Caco-2 (cell line): ENCODE measurements at regions not wholly inside any gene's neighbourhood (a gene's known extent, or its start where the extent isn't known, plus 50 kb on each side); places are given as distances from the start of the nearest gene placed in this dataset.

ENCODE experiments used
- BruUV-seq: library from RNA; stranded (reverse); fragments of 400-500 nt; replicated peaks from 2 replicates; lab custom pipeline; 2021; lab: Mats Ljungman, UMichigan
- CTCF ChIA-PET: fragments of 300-600 bp; sonication (Branson Sonifier 250); formaldehyde crosslinking; loops from one replicate; lab custom pipeline; 2022; ENCODE audit warnings: antibody characterized with exemption; lab: Charles Lee
- POLR2A ChIA-PET: fragments of 300-600 bp; sonication (Branson Sonifier 250); formaldehyde crosslinking; loops from one replicate; lab custom pipeline; 2022; ENCODE audit warnings: antibody characterized with exemption; lab: Charles Lee
- DNase-seq, 2 experiments: peaks; one replicate each; pipeline versions ENCODE4 v3.0.0 to v3.0.0-alpha.2; 2020 to 2022
- H3K27me3 ChIP-seq: replicated peaks from 2 replicates; pipeline ENCODE4 v1.6.0; 2011; ENCODE audit warnings: low read length; ENCODE audit not compliant: control insufficient read depth, insufficient read depth
- H3K36me3 ChIP-seq: 2 replicates; pipeline ENCODE4 v1.5.1; 2011; ENCODE audit warnings: low read length; ENCODE audit not compliant: control insufficient read depth, insufficient read depth
- H3K4me1 ChIP-seq: fragments of 250-450 bp; sonication (Bioruptor Pico); 2 replicates; pipeline ENCODE4 v1.5.1; 2020; ENCODE audit warnings: mild to moderate bottlenecking
- H3K4me3 ChIP-seq: 2 replicates; pipeline ENCODE4 v1.5.1; 2011; ENCODE audit warnings: low read depth, mild to moderate bottlenecking, control low read depth, low read length
- H3K9me3 ChIP-seq: fragments of 250-450 bp; sonication (Bioruptor Pico); 2 replicates; pipeline ENCODE4 v1.5.1; 2020; ENCODE audit warnings: mild to moderate bottlenecking, moderate library complexity
- H3K27ac Mint-ChIP-seq: one replicate; pipeline ENCODE4 v1.8.0; 2022; ENCODE audit warnings: mixed read lengths; ENCODE audit not compliant: unreplicated experiment
- H3K27me3 Mint-ChIP-seq: one replicate; pipeline ENCODE4 v1.8.0; 2022; ENCODE audit warnings: mixed read lengths; ENCODE audit not compliant: insufficient read depth, unreplicated experiment
- H3K36me3 Mint-ChIP-seq: one replicate; pipeline ENCODE4 v1.8.0; 2022; ENCODE audit warnings: mild to moderate bottlenecking, mixed read lengths; ENCODE audit not compliant: insufficient read depth, unreplicated experiment
- H3K4me1 Mint-ChIP-seq: one replicate; pipeline ENCODE4 v1.8.0; 2022; ENCODE audit warnings: low read depth, mixed read lengths; ENCODE audit not compliant: unreplicated experiment
- H3K4me3 Mint-ChIP-seq: one replicate; pipeline ENCODE4 v1.8.0; 2022; ENCODE audit warnings: mild to moderate bottlenecking, moderate library complexity, mixed read lengths; ENCODE audit not compliant: unreplicated experiment
- H3K9me3 Mint-ChIP-seq: one replicate; pipeline ENCODE4 v1.8.0; 2022; ENCODE audit warnings: mixed read lengths; ENCODE audit not compliant: unreplicated experiment
- intact Hi-C: fragments of 100-400 bp; cut with micrococcal nuclease; formaldehyde crosslinking; loops from one replicate; pipeline ENCODE4 v1.10.0; 2022; ENCODE audit not compliant: unreplicated experiment
- TF ChIP-seq, protein P1 (sequence below), 2 experiments: fragments of 200-600 bp in 1 of 2; IDR thresholded peaks; 1 replicate in 1 of 2; 2 replicates in 1 of 2; pipeline versions ENCODE4 v1.5.1 to v1.8.0; 2011 to 2022; ENCODE audit warnings: antibody characterized with exemption in 1 of 2, control low read depth in 1 of 2, inconsistent platforms in 1 of 2, low read depth in 1 of 2, low read length in 1 of 2, mild to moderate bottlenecking in 1 of 2, moderate library complexity in 1 of 2; ENCODE audit not compliant: insufficient read depth in 1 of 2, severe bottlenecking in 1 of 2, unreplicated experiment in 1 of 2

DNA sequence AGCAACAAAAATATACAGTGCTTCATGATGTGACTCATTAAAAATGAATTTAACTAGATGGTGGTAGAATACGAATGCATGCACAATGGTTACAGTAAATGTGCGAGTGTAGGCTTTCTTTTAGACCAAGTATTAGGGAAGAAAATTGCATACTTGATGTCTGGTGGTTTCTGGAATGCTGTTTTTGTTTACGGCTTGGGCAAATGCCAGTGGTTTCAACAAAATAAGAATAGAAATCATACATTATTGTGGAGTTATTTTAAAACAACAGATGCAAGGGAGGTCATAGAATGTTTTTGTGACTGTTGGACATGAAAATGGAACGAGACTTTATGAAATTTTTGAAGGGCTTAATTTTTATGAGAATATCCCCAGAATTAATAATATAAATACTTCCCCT lies 580.9 kb downstream of the PLCL1 start:
- H3K27ac Mint-ChIP-seq, result no peak overlapping the region
- H3K4me3 Mint-ChIP-seq, result no peak overlapping the region
- CTCF ChIA-PET, result no interaction called here
- DNase-seq, result no peak
- TF ChIP-seq, protein P1, sequence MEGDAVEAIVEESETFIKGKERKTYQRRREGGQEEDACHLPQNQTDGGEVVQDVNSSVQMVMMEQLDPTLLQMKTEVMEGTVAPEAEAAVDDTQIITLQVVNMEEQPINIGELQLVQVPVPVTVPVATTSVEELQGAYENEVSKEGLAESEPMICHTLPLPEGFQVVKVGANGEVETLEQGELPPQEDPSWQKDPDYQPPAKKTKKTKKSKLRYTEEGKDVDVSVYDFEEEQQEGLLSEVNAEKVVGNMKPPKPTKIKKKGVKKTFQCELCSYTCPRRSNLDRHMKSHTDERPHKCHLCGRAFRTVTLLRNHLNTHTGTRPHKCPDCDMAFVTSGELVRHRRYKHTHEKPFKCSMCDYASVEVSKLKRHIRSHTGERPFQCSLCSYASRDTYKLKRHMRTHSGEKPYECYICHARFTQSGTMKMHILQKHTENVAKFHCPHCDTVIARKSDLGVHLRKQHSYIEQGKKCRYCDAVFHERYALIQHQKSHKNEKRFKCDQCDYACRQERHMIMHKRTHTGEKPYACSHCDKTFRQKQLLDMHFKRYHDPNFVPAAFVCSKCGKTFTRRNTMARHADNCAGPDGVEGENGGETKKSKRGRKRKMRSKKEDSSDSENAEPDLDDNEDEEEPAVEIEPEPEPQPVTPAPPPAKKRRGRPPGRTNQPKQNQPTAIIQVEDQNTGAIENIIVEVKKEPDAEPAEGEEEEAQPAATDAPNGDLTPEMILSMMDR (IDR thresholded peaks at IDR 0.05; ENCODE audit: insufficient read depth in 1 of 2, low read depth in 1 of 2, low read length in 1 of 2, severe bottlenecking in 1 of 2, unreplicated experiment in 1 of 2), result no peak
- no peaks in the 10 kb centered on the region for H3K4me1 ChIP-seq
- no peaks in the 10 kb centered on the region for H3K9me3 Mint-ChIP-seq
- POLR2A ChIA-PET, result no interaction called here
- H3K4me3 ChIP-seq, result no peak overlapping the region
- intact Hi-C loops, result no loop called here
- H3K36me3 ChIP-seq, result no peaks in the 10 kb centered on the region
- peaks cover 6% of the 10 kb centered on the region for H3K27me3 Mint-ChIP-seq
- no peaks in the 10 kb centered on the region for H3K36me3 Mint-ChIP-seq
- no peaks in the 10 kb centered on the region for H3K4me1 Mint-ChIP-seq
- no peaks in the 10 kb centered on the region for H3K9me3 ChIP-seq
- H3K27me3 ChIP-seq, result no peaks in the 10 kb centered on the region
- no TSS peak for BruUV-seq

DNA sequence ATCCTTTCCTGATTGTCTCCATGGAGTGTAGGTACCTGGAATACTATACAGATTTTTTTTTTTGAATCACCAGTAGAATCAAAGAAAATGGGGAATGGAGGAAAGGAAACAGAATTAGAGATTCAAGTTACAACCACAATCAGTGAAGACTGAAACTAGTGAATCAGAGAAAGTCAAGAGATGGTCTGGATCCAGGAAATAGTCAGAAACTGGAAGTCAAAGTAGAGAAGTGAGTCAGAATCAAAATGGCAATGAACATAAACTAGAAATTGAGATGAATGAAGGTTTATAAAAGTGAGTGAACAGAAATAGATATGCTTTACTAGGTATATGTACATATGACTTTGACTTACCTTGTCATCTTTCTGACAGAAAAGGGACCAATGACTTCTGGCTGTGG lies 579.0 kb downstream of the PLCL1 start:
- Histone ChIP-seq H3K4me1 (no peaks in the 10 kb centered on the region), H3K27me3 (no peaks in the 10 kb centered on the region), H3K36me3 (no peaks in the 10 kb centered on the region), H3K4me3 (no peak overlapping the region), H3K9me3 (no peaks in the 10 kb centered on the region)
- TF ChIP-seq, protein P1 (IDR thresholded peaks at IDR 0.05; ENCODE audit: insufficient read depth in 1 of 2, low read depth in 1 of 2, low read length in 1 of 2, severe bottlenecking in 1 of 2, unreplicated experiment in 1 of 2), result no peak
- no peak for DNase-seq
- Mint-ChIP-seq H3K27me3 (peaks cover 3% of the 10 kb centered on the region), H3K27ac (no peak overlapping the region), H3K9me3 (no peaks in the 10 kb centered on the region), H3K36me3 (no peaks in the 10 kb centered on the region), H3K4me1 (no peaks in the 10 kb centered on the region), H3K4me3 (no peak overlapping the region)
- ChIA-PET CTCF (no interaction called here), POLR2A (no interaction called here)
- intact Hi-C loops, result no loop called here
- no TSS peak for BruUV-seq

DNA sequence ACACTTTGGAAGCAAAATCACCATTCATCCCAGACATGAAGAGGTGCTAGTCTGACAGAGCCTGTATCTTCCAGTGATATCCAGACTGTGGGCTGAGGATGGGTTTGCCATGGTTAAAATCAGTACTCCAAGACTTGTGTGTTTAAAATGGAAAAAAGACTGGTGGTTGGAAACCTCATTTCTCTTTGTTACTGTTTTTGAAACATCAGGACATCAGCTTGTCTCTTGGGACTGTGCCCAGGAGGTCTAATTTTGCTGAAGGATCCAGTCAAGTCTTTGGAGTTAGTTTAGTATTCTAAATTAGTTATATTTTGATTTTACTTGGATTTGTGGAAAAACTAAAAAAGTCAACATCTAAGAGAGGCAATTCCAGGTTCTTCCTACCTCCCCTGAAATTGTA lies 578.4 kb downstream of the PLCL1 start:
- H3K36me3 ChIP-seq, result no peaks in the 10 kb centered on the region
- TF ChIP-seq, protein P1 (IDR thresholded peaks at IDR 0.05; ENCODE audit: insufficient read depth in 1 of 2, low read depth in 1 of 2, low read length in 1 of 2, severe bottlenecking in 1 of 2, unreplicated experiment in 1 of 2), result no peak
- intact Hi-C loops, result no loop called here
- H3K36me3 Mint-ChIP-seq, result no peaks in the 10 kb centered on the region
- H3K4me1 ChIP-seq, result no peaks in the 10 kb centered on the region
- CTCF ChIA-PET, result no interaction called here
- DNase-seq, result no peak
- H3K27ac Mint-ChIP-seq, result no peak overlapping the region
- no peaks in the 10 kb centered on the region for H3K27me3 ChIP-seq
- BruUV-seq, result no TSS peak
- no peaks in the 10 kb centered on the region for H3K4me1 Mint-ChIP-seq
- H3K9me3 Mint-ChIP-seq, result no peaks in the 10 kb centered on the region
- H3K9me3 ChIP-seq, result no peaks in the 10 kb centered on the region
- peaks cover 3% of the 10 kb centered on the region for H3K27me3 Mint-ChIP-seq
- H3K4me3 ChIP-seq, result no peak overlapping the region
- POLR2A ChIA-PET, result no interaction called here
- H3K4me3 Mint-ChIP-seq, result no peak overlapping the region
